ENCODE measurements at regions not wholly inside any gene's neighbourhood (a gene's known extent, or its start where the extent isn't known, plus 50 kb on each side); places are given as distances from the start of the nearest gene placed in this dataset.
"Not testable (repeated sequence)": the region's sequence is repeated elsewhere in the genome, so short reads cannot be mapped to it uniquely, and the experiment has no call there.

DNA sequence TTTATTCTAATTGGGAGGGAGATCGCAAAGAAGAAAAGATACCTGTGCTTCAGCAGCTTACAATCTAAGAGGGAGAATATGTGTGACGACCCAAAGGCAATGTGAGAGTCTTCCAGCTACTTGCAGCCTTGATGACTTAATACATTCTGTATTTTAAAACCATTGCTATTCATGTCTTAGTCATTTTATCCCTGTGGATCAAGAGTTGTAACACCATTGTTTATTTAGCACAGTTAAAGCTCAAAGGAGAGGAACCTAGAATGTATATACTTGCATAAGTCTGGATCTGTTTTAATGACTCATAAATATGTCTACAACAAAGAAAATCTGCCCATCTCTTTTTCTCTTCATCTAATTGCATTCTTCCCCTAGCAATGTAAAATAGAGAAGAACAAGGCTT, 117.9 kb upstream of the DLX6 start:
- Histone ChIP-seq H3K36me3 (no peaks in the 10 kb centered on the region), H3K4me3 (no peak overlapping the region), H3K9me3 (no peaks in the 10 kb centered on the region), H3K27me3 (no peaks in the 10 kb centered on the region)
- DNase-seq: no peak

DNA sequence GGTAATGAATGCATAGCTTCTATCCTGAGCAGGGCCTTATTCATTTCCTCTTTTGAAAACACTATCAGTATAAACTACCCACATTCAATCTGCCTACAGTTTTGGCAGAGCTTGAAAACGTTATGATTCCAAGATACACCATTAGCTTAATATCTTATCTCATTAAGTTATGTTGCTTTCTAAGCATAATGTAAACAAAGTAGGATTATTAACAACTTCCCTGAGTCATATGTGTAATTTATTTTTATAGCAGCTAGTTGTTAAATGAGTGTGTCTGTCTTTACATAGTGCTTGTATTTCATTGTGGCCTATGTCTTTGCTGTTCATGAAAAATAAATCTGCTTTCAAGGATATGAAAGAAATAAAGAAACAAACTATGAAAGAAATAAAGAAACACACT, 106.2 kb upstream of the DLX6 start:
- Histone ChIP-seq H3K27me3 (no peaks in the 10 kb centered on the region), H3K36me3 (no peaks in the 10 kb centered on the region), H3K4me3 (no peak overlapping the region), H3K9me3 (no peaks in the 10 kb centered on the region)
- DNase-seq: no peak

DNA sequence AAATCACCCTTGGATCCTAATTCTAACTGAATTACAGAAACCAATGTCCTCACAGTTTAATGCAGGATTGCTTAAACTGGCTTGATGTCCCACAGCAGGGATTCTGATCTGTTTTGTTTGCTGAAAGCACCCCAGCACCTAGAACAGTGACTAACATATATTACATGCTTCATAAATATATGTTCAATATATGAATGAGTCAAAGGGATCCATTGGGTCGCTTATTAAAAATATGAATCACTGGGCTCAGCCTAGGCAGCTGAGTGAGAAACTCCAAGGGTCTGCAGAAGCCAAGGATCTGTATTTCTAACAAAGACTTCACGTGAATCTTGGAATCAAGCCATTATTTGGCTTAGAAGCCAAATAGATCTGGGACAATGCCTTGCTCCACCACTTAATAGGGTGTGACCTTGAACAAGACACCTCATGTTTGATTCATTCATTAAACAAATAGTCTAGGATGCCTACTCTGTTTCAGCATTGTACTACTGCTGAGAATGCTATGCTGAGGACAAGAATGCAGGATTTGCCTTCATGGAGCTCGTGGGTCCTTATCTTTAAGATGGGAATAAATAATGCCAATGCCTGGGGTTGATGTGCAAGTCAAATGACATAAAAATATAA, 103.4 kb upstream of the DLX6 start:
- no peak for DNase-seq

DNA sequence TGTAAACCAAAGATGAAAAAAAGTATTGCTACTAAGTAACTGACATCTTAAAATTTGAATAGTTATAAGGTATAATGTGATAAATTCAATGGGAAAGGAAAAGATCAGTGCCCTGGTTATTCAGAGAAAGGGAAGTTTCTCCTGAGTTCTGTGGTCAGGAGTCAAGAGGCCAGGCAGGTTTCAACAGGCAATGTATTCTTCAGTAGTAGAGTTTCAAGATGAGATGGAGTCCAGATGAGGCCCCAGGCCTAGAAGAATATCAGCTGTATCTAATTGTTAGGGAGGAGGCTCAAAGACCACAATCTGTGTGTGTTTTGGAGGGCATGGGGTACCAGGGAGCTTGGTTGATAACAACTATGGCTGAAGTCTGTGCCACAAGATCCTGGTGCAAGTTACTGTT, 101.4 kb upstream of the DLX6 start:
- Histone ChIP-seq H3K4me3 (no peak overlapping the region), H3K27me3 (no peaks in the 10 kb centered on the region), H3K36me3 (no peaks in the 10 kb centered on the region), H3K9me3 (no peaks in the 10 kb centered on the region)
- DNase-seq: no peak

More for the DNA sequence above, 103.4 kb upstream of the DLX6 start:
- no peaks in the 10 kb centered on the region for H3K27me3 ChIP-seq
- H3K36me3 ChIP-seq: no peaks in the 10 kb centered on the region
- no peak overlapping the region for H3K4me3 ChIP-seq
- H3K9me3 ChIP-seq: no peaks in the 10 kb centered on the region

DNA sequence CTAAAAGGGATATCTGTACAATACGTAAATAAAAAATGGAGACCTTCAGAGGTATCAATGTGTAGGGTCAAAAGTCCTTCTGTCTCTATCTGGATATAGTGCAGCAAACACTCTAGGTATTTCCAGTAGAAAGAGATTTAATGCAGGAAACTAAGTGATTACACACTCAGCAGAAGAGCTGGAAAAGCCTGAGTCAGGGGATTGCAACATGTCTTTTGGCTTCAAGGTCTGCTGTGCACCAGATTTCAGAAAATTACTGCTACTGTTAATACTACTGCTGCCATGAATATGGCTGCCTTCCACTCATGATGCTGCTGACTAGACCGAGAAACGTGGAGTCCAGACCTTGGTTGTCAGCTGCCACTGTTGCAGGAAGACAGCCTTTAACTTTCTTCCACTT, 94.9 kb upstream of the DLX6 start:
- H3K4me3 ChIP-seq: no peak overlapping the region
- H3K9me3 ChIP-seq: no peaks in the 10 kb centered on the region
- no peak for DNase-seq
- no peaks in the 10 kb centered on the region for H3K27me3 ChIP-seq
- no peaks in the 10 kb centered on the region for H3K36me3 ChIP-seq

DNA sequence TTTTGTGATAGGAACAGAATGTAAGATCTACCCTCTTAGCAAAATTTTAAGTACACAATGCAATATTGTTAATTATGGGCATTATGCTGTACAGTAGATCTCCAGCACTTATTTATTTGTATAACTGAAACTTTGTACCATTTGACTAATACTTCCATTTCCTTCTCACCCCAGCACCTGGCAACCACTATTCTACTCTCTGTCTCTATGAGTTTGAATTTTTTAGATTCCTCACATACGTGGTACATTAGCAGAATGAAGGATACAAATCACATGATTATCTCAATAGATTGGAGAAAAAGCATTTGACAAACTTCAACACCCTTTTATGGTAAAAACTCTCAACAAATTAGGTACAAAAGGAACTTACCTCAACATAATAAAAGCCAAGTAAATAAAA, 90.3 kb upstream of the DLX6 start:
- DNase-seq: no peak

DNA sequence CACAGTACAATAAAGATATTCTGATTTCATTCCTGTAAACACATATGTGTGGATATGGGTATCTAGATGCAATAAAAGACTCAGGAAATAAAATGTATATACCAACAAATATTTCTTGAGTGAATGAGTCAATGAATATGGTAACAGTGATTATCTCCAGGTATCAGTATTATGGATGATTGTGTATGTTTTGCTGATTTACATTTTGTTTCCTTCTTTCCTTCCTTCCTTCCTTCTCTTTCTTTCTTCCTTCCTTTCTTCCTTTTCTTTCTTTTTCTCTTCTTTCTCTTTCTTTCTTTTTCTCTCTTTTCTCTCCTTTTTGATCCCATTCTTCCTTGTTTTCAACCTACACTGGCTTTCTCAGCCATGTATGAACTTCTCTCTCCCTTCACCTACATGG, 85.3 kb upstream of the DLX6 start:
- no peak overlapping the region for H3K4me3 ChIP-seq
- no peaks in the 10 kb centered on the region for H3K36me3 ChIP-seq
- no peaks in the 10 kb centered on the region for H3K27me3 ChIP-seq
- H3K9me3 ChIP-seq: no peaks in the 10 kb centered on the region
- no peak for DNase-seq

More for the DNA sequence above, 90.3 kb upstream of the DLX6 start:
- no peaks in the 10 kb centered on the region for H3K27me3 ChIP-seq
- no peaks in the 10 kb centered on the region for H3K9me3 ChIP-seq
- H3K4me3 ChIP-seq: no peak overlapping the region
- no peaks in the 10 kb centered on the region for H3K36me3 ChIP-seq

DNA sequence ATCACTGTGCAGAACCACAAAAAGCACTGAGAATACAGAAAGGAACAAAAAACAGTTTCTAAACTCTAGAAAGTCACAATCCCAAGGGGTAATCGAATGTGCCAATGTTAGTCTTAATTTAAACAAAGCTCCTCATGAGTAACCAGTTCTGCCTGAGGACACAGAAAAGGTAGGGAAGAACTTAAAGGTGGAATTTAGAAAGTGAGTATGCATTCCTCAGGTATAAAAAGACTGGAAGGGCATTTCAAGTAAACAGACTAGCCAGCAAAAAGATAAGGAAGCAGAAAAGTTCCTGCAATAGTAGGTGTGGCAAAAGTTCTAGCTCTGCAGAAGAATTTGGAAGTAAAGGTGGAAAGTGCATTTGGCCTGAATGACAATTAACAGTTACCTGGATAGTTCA, 84.6 kb upstream of the DLX6 start:
- no peaks in the 10 kb centered on the region for H3K9me3 ChIP-seq
- DNase-seq: no peak
- H3K36me3 ChIP-seq: no peaks in the 10 kb centered on the region
- H3K27me3 ChIP-seq: no peaks in the 10 kb centered on the region
- H3K4me3 ChIP-seq: no peak overlapping the region

DNA sequence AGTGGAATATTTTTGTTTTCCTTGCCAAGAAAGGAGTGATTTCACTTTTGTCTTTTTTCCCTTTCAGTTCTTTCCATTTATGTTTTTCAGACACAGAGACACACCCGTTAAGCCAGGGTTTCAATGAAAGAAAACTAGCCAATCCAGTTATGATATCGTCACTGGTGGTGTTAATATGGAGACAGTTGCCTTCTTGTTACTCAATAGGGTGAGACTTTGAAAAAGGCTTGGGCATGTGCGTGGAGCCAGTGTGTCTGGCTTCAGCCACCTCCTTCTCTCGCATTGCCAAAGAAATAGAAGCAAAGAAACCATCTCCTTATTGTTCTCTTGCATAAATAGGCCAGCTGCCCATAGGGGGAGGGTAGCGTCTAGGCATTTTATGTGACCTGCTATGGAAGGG, 84.1 kb upstream of the DLX6 start:
- no peaks in the 10 kb centered on the region for H3K36me3 ChIP-seq
- DNase-seq: no peak
- no peaks in the 10 kb centered on the region for H3K9me3 ChIP-seq
- no peak overlapping the region for H3K4me3 ChIP-seq
- no peaks in the 10 kb centered on the region for H3K27me3 ChIP-seq

DNA sequence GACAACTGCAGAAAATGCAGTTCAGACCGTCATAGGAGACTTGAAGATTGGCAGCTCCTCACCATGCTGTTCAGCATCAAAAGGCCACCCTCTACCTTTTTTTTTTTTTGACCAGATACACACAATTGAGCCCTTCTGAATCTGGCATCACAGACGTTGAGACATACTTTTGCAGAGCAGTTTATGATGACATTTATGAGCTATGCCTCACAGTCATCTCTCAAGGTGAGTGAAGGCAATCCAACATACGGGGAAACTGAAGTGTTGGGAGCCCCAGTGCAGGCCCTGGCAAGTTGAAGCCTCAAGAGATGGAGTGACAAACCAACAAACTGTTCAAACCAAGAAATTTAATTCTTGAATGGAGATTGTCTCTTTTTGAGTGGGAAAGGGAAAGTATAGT, 83.6 kb upstream of the DLX6 start:
- Histone ChIP-seq H3K9me3 (no peaks in the 10 kb centered on the region), H3K36me3 (no peaks in the 10 kb centered on the region), H3K4me3 (no peak overlapping the region), H3K27me3 (no peaks in the 10 kb centered on the region)
- DNase-seq: no peak

DNA sequence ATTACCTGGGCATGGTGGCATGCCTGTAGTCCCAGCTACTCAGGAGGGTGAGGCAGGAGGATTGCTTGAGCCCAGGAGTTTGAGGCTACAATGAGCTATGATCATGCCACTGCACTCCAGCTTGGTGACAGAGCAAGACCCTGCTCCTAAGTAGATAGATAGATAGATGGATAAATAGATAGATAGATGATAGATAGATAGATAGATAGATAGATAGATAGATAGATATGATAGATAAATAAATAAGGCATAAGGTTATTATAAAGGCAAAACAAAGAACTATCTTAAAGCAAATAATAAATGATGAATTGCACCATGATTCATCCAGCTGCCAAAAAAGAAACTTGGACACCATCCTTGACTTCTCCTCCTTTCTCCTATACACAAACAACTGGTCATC, 82.0 kb upstream of the DLX6 start:
- H3K4me3 ChIP-seq, DNase-seq, H3K27me3 ChIP-seq, H3K36me3 ChIP-seq, H3K9me3 ChIP-seq: not testable (repeated sequence)

DNA sequence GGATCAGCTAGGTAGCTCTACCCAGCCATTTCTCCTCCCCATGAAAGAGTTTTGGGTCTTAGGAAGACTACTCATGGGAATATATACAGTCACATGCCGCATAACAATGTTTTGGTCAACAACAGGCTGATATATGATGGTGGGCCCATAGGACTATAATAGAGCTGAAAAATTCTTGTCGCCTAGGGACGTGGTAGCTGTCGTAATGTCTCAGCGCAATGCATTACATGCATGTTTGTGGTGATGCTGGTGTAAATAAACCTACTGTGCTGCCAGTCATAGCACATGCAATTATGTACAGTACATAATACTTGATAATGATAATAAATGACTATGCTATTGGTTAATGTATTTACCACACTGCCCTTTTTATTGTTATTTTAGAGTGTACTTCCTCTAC, 78.2 kb upstream of the DLX6 start:
- Histone ChIP-seq H3K4me3 (no peak overlapping the region), H3K36me3 (no peaks in the 10 kb centered on the region), H3K27me3 (no peaks in the 10 kb centered on the region), H3K9me3 (no peaks in the 10 kb centered on the region)
- DNase-seq: no peak

DNA sequence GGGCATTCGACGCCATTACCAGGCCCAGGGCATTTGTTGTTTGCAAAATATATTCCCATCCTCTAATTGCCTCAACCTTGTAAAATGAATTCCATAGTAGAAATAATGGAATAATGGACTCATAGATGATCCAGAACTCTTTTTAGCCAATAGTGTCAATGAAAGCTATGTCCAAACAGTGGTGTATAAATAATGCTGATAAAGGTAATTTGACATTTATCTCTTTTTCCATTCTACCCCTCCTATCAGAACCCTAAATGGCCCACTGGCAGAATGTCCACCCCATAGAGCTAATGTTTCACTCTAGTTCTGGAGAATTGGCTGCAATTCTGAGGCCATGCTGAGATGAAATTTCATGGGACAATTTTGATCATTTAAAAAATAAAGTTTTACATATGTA, 76.4 kb upstream of the DLX6 start:
- H3K36me3 ChIP-seq: no peaks in the 10 kb centered on the region
- no peaks in the 10 kb centered on the region for H3K9me3 ChIP-seq
- DNase-seq: no peak
- H3K4me3 ChIP-seq: no peak overlapping the region
- H3K27me3 ChIP-seq: no peaks in the 10 kb centered on the region

DNA sequence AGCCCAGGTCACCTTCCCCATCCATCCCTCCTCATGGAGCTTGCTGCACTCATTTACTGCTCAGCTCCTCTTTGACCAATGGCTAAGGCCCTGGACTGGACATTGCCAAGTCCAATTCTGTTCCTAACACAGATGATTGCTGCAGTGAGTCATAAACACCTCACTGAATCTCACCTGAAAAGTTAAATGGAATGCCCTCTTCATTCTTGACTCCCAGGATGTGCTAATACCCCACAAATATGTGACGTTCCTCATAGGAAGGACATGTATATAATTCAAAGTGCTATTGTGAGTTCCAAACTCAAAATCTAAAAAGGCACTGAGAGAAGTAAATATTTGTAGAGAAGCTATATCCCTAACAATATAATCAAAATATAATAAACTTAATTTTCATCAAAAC, 73.5 kb upstream of the DLX6 start:
- DNase-seq: no peak
- H3K36me3 ChIP-seq: no peaks in the 10 kb centered on the region
- H3K4me3 ChIP-seq: no peak overlapping the region
- no peaks in the 10 kb centered on the region for H3K27me3 ChIP-seq
- H3K9me3 ChIP-seq: no peaks in the 10 kb centered on the region

DNA sequence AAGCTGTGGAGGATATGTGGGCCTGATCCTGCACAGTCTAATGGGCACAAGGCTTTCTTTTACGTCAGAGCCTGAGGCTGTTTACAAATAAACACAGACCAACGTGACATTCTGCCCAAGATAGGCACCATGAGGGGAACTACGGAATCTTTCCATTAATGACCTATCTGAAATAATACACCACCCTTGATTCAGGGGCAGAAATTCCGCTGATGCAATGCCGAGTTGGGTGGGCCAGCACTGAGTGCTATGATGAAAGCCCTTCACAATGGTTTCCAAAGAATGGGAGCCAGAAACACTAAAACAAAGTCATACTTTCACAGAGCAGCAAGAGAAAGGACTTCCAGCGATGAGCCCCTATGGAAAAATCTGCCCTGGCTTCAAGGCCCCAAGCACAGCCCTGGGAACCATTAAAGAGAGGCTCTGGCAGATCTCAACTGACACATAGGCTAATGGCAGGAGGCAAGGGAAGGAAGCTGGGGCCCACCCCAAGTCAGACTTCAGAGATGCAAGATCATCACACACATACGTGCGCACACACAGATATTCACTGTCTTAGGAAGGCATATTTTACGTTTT, 72.2 kb upstream of the DLX6 start:
- H3K4me3 ChIP-seq: no peak overlapping the region
- no peaks in the 10 kb centered on the region for H3K9me3 ChIP-seq
- no peak for DNase-seq
- H3K27me3 ChIP-seq: no peaks in the 10 kb centered on the region
- H3K36me3 ChIP-seq: no peaks in the 10 kb centered on the region

DNA sequence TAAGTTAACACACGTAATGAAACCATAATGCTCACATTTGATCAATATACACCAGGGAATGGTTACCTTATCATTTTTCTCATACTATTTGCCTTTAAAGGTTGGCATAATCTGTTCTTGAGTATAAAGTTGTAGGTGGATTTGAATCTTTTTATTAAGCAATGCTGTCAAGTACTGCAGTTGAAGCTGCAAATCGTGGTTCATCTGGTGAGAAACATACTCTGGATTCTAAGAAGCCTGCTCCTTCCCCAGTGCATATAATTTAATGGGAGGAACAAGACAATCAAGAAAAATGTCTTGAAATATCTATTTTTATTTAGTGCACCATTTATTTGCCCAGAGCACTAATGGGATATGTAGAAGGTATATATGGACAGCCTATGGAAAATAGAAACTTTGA, 68.7 kb upstream of the DLX6 start:
- DNase-seq: no peak
- Histone ChIP-seq H3K9me3 (no peaks in the 10 kb centered on the region), H3K36me3 (no peaks in the 10 kb centered on the region), H3K4me3 (no peak overlapping the region), H3K27me3 (no peaks in the 10 kb centered on the region)

DNA sequence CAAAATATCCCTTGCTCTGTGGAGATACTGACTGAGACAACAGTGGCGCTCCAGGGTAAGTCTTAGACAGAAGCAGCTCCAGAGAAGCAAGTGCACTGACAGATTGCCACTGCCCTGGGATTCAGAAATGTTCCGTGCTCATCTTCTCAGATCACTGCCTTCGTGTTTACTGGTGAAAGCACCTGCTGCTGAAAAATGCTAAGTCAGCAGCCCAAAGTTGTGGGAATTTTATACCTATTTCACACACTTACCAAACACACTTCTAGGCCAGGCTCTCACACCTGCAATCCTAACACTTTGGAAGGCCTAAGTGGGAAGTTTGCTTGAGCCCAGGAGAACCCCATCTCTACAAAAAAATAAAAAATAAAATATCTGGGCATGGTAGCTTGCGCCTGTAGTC, 63.2 kb upstream of the DLX6 start:
- Histone ChIP-seq H3K4me3 (no peak overlapping the region), H3K27me3 (no peaks in the 10 kb centered on the region), H3K9me3 (no peaks in the 10 kb centered on the region), H3K36me3 (no peaks in the 10 kb centered on the region)
- DNase-seq: no peak

DNA sequence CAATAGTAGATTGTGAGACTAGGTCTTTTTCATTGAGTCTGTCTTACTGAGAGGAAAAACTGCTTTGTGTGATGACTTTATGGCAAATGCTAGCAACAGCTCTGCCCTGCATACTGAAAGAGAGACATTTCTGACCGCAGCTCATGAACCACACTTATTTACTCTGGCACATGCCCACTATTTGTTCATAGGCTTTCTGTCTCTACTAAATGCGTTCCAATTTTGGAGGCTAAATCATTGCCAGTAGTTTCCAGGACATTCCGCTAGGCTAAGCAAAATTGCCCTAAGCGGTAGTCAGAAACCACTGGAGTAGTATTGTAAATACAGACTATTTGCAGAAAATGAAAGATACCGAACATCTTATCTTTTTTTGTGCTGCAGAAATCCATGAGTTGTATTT, 55.6 kb upstream of the DLX6 start:
- Histone ChIP-seq H3K9me3 (no peaks in the 10 kb centered on the region), H3K36me3 (no peaks in the 10 kb centered on the region), H3K27me3 (no peaks in the 10 kb centered on the region), H3K4me3 (no peak overlapping the region)
- DNase-seq: peak; percentile 54

DNA sequence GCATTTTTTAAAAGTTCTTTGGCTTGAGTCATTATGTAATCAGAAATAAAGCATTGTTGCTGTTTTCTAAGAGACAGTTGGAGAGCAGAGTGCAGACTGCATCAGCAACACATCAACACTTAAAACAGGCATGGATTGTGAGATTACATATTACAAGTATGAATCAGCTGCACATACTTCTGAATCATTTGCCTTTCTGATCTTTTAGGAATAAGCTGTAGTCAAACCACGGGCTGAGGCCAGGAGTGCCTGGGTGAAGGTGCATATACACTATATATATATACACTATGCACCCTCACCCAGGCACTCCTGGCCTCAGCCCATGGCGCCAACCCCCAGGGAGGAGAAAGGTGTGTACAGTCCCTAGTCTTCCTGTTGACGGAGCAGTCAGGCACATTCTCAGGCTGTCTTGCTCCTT, 52.4 kb upstream of the DLX6 start:
- peak; percentile 29 for DNase-seq
- Histone ChIP-seq H3K27me3 (no peaks in the 10 kb centered on the region), H3K4me3 (no peak overlapping the region), H3K36me3 (no peaks in the 10 kb centered on the region), H3K9me3 (no peaks in the 10 kb centered on the region)

Data from MG63 (cell line).